CD4-positive, alpha-beta memory T cell (primary cell): ENCODE measurements at regions not wholly inside any gene's neighbourhood (a gene's known extent, or its start where the extent isn't known, plus 50 kb on each side); places are given as distances from the start of the nearest gene placed in this dataset.
"Not testable (repeated sequence)": the region's sequence is repeated elsewhere in the genome, so short reads cannot be mapped to it uniquely, and the experiment has no call there.

Experiments used
- CTCF ChIA-PET: fragments of 350-600 bp; sonication (Branson Sonifier 250); formaldehyde crosslinking; loops from one replicate; lab custom pipeline; 2021; ENCODE audit warnings: inconsistent platforms; ENCODE audit not compliant: partially characterized antibody; lab: Charles Lee
- POLR2A ChIA-PET: fragments of 350-600 bp; sonication (Branson Sonifier 250); formaldehyde crosslinking; loops from one replicate; lab custom pipeline; 2021; ENCODE audit not compliant: partially characterized antibody; lab: Charles Lee
- DNase-seq, 5 donors: peaks; one replicate each; pipeline versions ENCODE4 v3.0.0 to v3.0.0-alpha.2; 2020 to 2022; ENCODE audit warnings: mixed read lengths in 1 of 5
- H3K27ac ChIP-seq: one replicate; pipeline ENCODE4 v1.7.0; 2013; ENCODE audit warnings: low read depth, low read length
- H3K27me3 ChIP-seq: 2 replicates; pipeline ENCODE4 v1.7.0; 2013; ENCODE audit warnings: mild to moderate bottlenecking, low read length, moderate library complexity; ENCODE audit not compliant: insufficient read depth
- H3K36me3 ChIP-seq: 2 replicates; pipeline ENCODE4 v1.7.0; 2013; ENCODE audit warnings: mild to moderate bottlenecking, low read length, moderate library complexity; ENCODE audit not compliant: insufficient read depth
- H3K4me1 ChIP-seq: 2 replicates; pipeline ENCODE4 v1.7.0; 2013; ENCODE audit warnings: mild to moderate bottlenecking, low read length, moderate library complexity; ENCODE audit not compliant: insufficient read depth
- H3K4me3 ChIP-seq, 2 donors: one replicate each; pipeline ENCODE4 v1.7.0; 2013; ENCODE audit warnings: low read length in 2 of 2, mild to moderate bottlenecking in 1 of 2
- H3K9me3 ChIP-seq, 2 donors: one replicate each; pipeline ENCODE4 v1.7.0; 2013; ENCODE audit warnings: low read length in 2 of 2, control low read depth in 1 of 2; ENCODE audit not compliant: control insufficient read depth in 1 of 2
- H3K27ac Mint-ChIP-seq, 7 donors: one replicate each; pipeline ENCODE4 v1.8.0; 2020 to 2021; ENCODE audit warnings: mixed read lengths in 7 of 7, mild to moderate bottlenecking in 6 of 7, inconsistent platforms in 3 of 7, moderate library complexity in 3 of 7
- H3K27me3 Mint-ChIP-seq, 2 donors: one replicate each; pipeline ENCODE4 v1.8.0; 2020 to 2021; ENCODE audit warnings: mixed read lengths in 2 of 2
- H3K36me3 Mint-ChIP-seq, 2 donors: one replicate each; pipeline ENCODE4 v1.8.0; 2020 to 2021; ENCODE audit warnings: mixed read lengths in 2 of 2, inconsistent platforms in 1 of 2, mild to moderate bottlenecking in 1 of 2
- H3K4me1 Mint-ChIP-seq, 4 donors: one replicate each; pipeline ENCODE4 v1.8.0; 2020 to 2021; ENCODE audit warnings: mixed read lengths in 4 of 4, mild to moderate bottlenecking in 1 of 4
- H3K4me3 Mint-ChIP-seq, 8 donors: one replicate each; pipeline ENCODE4 v1.8.0; 2020 to 2021; ENCODE audit warnings: mixed read lengths in 8 of 8, mild to moderate bottlenecking in 7 of 8, moderate library complexity in 6 of 8, inconsistent platforms in 3 of 8
- H3K9me3 Mint-ChIP-seq, 8 donors: one replicate each; pipeline ENCODE4 v1.8.0; 2020 to 2021; ENCODE audit warnings: mixed read lengths in 8 of 8, mild to moderate bottlenecking in 5 of 8, inconsistent platforms in 3 of 8, moderate library complexity in 1 of 8
- intact Hi-C: fragments of 100-400 bp; cut with micrococcal nuclease; formaldehyde crosslinking; loops from one replicate; pipeline ENCODE4 v1.15.1; 2023

DNA sequence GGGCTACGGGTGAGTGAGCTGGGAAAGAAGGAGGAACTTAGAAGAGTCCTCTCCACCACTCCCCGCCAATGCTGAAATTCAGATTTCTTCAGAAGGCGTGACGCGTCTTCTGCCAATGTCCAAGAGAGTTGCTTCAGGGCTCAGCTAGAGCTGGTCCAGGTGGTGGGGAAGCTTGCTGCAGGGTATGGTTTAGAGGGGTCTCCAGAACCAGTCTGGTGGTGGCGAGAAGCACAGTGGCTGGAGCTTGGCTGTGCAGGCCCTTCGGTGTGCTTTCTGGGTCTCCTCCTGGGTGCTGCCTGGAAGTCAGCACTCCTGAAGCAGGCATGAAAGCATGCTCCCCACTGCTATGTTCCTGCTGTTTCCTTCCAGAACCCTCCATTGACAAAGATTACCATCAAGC is 387.2 kb downstream of the PTPRU start:
- no peak overlapping the region for H3K4me3 ChIP-seq
- H3K27me3 ChIP-seq, result no peaks in the 10 kb centered on the region
- CTCF ChIA-PET, result no interaction called here
- no peak for DNase-seq
- H3K4me1 ChIP-seq, result no peaks in the 10 kb centered on the region
- Mint-ChIP-seq H3K9me3 (peaks cover 0 to 10% (median under 1%) of the 10 kb centered on the region in 8 donors), H3K27ac (no peak overlapping the region), H3K4me1 (no peaks in the 10 kb centered on the region), H3K36me3 (no peaks in the 10 kb centered on the region), H3K4me3 (no peak overlapping the region), H3K27me3 (peaks cover 5 to 10% of the 10 kb centered on the region in 2 donors)
- intact Hi-C loops, result no loop called here
- POLR2A ChIA-PET, result no interaction called here
- H3K9me3 ChIP-seq, result no peaks in the 10 kb centered on the region
- H3K36me3 ChIP-seq, result no peaks in the 10 kb centered on the region
- no peak overlapping the region for H3K27ac ChIP-seq

DNA sequence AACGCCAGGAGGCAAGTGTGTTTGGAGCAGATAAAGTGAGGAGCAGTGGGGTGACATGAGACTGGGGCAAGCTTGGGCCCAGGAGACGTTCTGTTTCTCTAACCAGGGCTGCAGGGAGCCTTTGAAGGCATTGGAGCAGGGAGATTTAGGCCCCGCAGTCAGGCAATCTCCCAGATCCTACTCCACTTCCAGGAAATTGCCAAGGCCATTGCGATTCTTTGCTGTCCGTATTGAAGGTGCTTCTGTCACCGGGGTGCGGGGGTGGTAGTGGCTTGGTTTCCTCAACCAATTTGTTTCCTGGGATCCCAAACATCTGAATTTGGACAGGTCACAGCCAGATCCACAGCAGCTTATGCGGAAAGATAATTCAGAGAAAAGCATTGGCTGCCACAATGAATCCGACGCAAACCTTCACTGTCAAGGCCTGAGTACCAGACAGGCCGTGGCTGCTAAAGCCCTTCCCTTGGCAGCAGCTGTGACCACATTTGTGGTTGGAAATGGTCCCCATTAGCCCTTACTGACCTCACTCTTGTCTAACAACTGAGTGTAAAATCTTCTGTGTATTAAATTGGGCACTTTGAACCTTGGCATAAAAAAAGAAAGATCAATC is 385.6 kb downstream of the PTPRU start:
- Mint-ChIP-seq H3K9me3 (peaks cover 0 to 6% (median 0%) of the 10 kb centered on the region in 8 donors), H3K36me3 (no peaks in the 10 kb centered on the region), H3K27ac (no peak overlapping the region), H3K4me3 (no peak overlapping the region), H3K27me3 (peaks cover 5 to 10% of the 10 kb centered on the region in 2 donors), H3K4me1 (no peaks in the 10 kb centered on the region)
- Histone ChIP-seq H3K4me3 (no peak overlapping the region), H3K9me3 (no peaks in the 10 kb centered on the region), H3K36me3 (no peaks in the 10 kb centered on the region), H3K27ac (no peak overlapping the region), H3K4me1 (no peaks in the 10 kb centered on the region), H3K27me3 (no peaks in the 10 kb centered on the region)
- DNase-seq, result no peak
- intact Hi-C loops, result no loop called here
- ChIA-PET CTCF (no interaction called here), POLR2A (no interaction called here)

DNA sequence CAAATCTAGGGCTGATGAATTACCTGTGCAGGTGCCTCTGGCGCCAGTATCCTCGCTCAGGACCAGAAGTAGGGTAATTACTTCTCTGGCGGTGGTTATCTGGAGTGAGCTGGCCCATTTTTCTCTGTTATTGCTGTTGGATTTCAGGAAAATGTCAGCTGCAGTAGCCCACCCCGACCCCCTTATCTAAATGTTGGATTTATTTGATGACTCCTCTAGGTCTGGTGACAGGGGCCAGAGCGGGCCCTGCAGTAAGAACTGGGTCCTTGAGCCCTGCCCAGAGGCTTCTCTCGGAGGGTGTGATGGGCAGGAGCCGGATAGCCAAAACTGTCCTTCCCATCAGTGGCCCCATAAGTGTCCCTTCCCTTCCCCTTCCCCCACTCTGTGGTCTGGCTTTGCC is 384.3 kb downstream of the PTPRU start:
- H3K27ac Mint-ChIP-seq, result no peak overlapping the region
- peaks cover 0 to 6% (median 0%) of the 10 kb centered on the region in 8 donors for H3K9me3 Mint-ChIP-seq
- ChIA-PET CTCF (no interaction called here), POLR2A (no interaction called here)
- no peak overlapping the region for H3K4me3 Mint-ChIP-seq
- Histone ChIP-seq H3K4me1 (no peaks in the 10 kb centered on the region), H3K36me3 (no peaks in the 10 kb centered on the region), H3K4me3 (no peak overlapping the region), H3K27ac (no peak overlapping the region), H3K9me3 (no peaks in the 10 kb centered on the region), H3K27me3 (no peaks in the 10 kb centered on the region)
- H3K4me1 Mint-ChIP-seq, result no peaks in the 10 kb centered on the region
- peaks cover 7 to 8% of the 10 kb centered on the region in 2 donors for H3K27me3 Mint-ChIP-seq
- intact Hi-C loops, result no loop called here
- DNase-seq, result no peak
- H3K36me3 Mint-ChIP-seq, result no peaks in the 10 kb centered on the region

DNA sequence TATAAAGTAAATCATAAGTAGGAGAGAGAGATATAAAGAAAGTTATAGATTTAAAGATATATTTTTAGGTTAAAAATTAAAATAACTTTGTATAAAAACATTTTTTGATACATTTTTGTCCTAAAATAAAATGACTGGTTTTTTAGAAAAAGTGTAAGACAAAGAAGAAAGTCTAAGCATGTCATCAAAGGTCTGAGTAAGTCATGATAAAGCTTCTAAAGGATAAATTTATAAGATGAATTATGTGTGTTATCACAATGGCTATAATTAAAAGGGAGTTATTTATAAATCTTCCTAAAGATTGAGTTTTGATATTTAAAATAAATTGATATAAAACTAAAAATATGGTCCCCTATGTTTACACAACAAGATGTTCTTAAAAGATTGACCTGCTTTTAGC is 370.9 kb downstream of the PTPRU start:
- Histone ChIP-seq H3K9me3 (no peaks in the 10 kb centered on the region), H3K27ac (no peak overlapping the region), H3K27me3 (no peaks in the 10 kb centered on the region), H3K4me1 (no peaks in the 10 kb centered on the region), H3K4me3 (no peak overlapping the region), H3K36me3 (no peaks in the 10 kb centered on the region)
- H3K9me3 Mint-ChIP-seq, result peaks cover 0 to 9% (median 5%) of the 10 kb centered on the region in 8 donors
- no peak overlapping the region for H3K27ac Mint-ChIP-seq
- no peak overlapping the region for H3K4me3 Mint-ChIP-seq
- H3K27me3 Mint-ChIP-seq, result peaks cover 2 to 16% of the 10 kb centered on the region in 2 donors
- POLR2A ChIA-PET, result no interaction called here
- no peak for DNase-seq
- no peaks in the 10 kb centered on the region for H3K4me1 Mint-ChIP-seq
- no peaks in the 10 kb centered on the region for H3K36me3 Mint-ChIP-seq
- intact Hi-C loops, result no loop called here
- CTCF ChIA-PET, result no interaction called here

DNA sequence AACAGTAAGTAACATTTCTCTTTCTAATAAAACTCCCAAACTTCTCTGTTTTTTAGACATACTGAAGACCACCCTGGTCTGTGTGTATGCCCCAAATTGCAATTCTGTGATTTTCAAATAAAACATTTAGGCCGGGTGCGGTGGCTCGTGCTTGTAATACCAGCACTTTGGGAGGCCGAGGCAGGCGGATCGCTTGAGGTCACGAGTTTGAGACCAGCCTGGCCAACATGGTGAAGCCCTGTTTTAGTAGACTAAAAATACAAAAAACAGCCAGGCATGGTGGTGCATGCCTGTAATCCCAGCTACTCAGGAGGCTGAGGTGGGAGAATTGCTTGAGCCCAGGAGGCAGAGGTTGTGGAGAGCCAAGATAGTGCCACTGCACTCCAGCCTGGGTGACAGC is 368.5 kb downstream of the PTPRU start:
- H3K27me3 Mint-ChIP-seq, result peaks cover 0 to 10% of the 10 kb centered on the region in 2 donors
- H3K4me1 Mint-ChIP-seq, POLR2A ChIA-PET, H3K36me3 Mint-ChIP-seq, H3K36me3 ChIP-seq, H3K9me3 Mint-ChIP-seq, intact Hi-C loops, H3K27ac Mint-ChIP-seq, H3K4me3 Mint-ChIP-seq, H3K4me3 ChIP-seq, H3K4me1 ChIP-seq, H3K9me3 ChIP-seq, H3K27me3 ChIP-seq, H3K27ac ChIP-seq, CTCF ChIA-PET, DNase-seq: not testable (repeated sequence)

DNA sequence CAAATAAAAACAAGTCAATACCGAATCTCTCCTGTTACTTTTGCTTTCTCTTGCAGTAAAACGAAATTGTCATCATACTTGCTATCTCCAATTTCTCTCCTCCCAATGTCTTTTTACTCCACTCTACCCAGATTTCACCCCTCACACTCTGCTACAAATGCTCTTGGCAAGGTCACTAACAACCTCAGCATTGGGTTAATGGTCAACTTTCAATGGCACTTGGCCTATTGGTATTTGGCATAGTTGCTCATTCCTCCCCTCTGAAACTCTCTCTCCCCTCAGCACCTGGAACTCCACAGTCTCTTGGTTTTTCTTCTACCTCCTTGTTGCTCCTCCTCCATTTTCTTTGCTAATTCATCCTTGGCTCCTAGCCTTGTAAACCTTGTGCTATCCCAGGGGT is 367.3 kb downstream of the PTPRU start:
- Mint-ChIP-seq H3K36me3 (no peaks in the 10 kb centered on the region), H3K4me3 (no peak overlapping the region), H3K27me3 (peaks cover 0 to 14% of the 10 kb centered on the region in 2 donors), H3K27ac (no peak overlapping the region), H3K4me1 (no peaks in the 10 kb centered on the region), H3K9me3 (peaks cover 0 to 7% (median 5%) of the 10 kb centered on the region in 8 donors)
- no peak overlapping the region for H3K4me3 ChIP-seq
- H3K36me3 ChIP-seq, result no peaks in the 10 kb centered on the region
- CTCF ChIA-PET, result no interaction called here
- no peaks in the 10 kb centered on the region for H3K9me3 ChIP-seq
- POLR2A ChIA-PET, result no interaction called here
- no peak overlapping the region for H3K27ac ChIP-seq
- no peak for DNase-seq
- no peaks in the 10 kb centered on the region for H3K4me1 ChIP-seq
- H3K27me3 ChIP-seq, result no peaks in the 10 kb centered on the region
- intact Hi-C loops, result no loop called here

DNA sequence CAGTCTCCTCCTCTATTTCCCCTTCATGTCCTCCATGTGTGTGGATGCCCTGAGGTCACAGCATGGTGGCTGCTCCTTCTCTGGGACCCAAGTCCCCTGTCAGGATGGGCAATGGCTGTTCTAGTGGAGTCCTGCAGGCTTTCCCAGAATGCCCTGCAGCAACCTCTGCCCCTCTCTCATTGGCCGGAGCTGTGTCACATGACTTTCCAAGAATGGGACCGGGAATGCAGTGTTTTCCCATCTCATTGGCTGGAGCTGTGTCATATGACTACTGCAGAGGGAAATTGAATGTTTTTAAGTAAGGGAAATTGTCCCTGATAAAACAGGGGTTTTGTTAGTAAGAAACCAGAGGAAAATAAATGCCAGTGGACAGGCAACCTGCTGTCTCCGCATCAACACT is 365.9 kb downstream of the PTPRU start:
- Histone ChIP-seq H3K9me3 (no peaks in the 10 kb centered on the region), H3K27ac (no peak overlapping the region), H3K27me3 (no peaks in the 10 kb centered on the region), H3K4me1 (no peaks in the 10 kb centered on the region), H3K36me3 (no peaks in the 10 kb centered on the region), H3K4me3 (no peak overlapping the region)
- Mint-ChIP-seq H3K27me3 (peaks cover 0 to 14% of the 10 kb centered on the region in 2 donors), H3K4me3 (no peak overlapping the region), H3K4me1 (no peaks in the 10 kb centered on the region), H3K36me3 (no peaks in the 10 kb centered on the region), H3K27ac (no peak overlapping the region), H3K9me3 (no peaks in the 10 kb centered on the region)
- POLR2A ChIA-PET, result no interaction called here
- intact Hi-C loops, result no loop called here
- DNase-seq, result no peak
- CTCF ChIA-PET, result no interaction called here

DNA sequence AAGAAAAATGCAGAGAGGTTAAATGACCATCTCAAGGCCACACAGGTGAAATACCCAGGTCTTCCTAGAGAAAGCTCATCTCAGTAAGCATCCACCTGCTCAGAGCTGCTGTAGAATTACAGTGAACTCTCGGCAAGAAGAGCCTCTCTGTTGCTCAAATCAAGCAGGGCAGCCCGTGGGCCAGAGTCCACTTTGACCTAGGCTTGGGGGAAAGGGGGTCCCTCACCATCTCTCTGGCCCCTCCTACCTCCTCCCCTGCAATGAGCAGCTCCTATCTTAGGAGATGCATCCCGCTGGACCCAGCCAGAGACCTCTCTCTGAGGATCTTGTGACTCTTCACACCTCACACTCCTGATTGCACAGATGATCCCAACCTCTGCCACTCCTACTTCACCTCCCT is 364.7 kb downstream of the PTPRU start:
- Mint-ChIP-seq H3K9me3 (no peaks in the 10 kb centered on the region), H3K27me3 (peaks cover 0 to 20% of the 10 kb centered on the region in 2 donors), H3K4me3 (no peak overlapping the region), H3K4me1 (no peaks in the 10 kb centered on the region), H3K27ac (no peak overlapping the region), H3K36me3 (no peaks in the 10 kb centered on the region)
- H3K27me3 ChIP-seq, result no peaks in the 10 kb centered on the region
- H3K4me3 ChIP-seq, result no peak overlapping the region
- POLR2A ChIA-PET, result no interaction called here
- CTCF ChIA-PET, result no interaction called here
- DNase-seq, result no peak
- no peaks in the 10 kb centered on the region for H3K9me3 ChIP-seq
- intact Hi-C loops, result no loop called here
- no peaks in the 10 kb centered on the region for H3K4me1 ChIP-seq
- H3K27ac ChIP-seq, result no peak overlapping the region
- no peaks in the 10 kb centered on the region for H3K36me3 ChIP-seq
